ENCODE measurements at regions not wholly inside any gene's neighbourhood (a gene's known extent, or its start where the extent isn't known, plus 50 kb on each side); places are given as distances from the start of the nearest gene placed in this dataset.

DNA sequence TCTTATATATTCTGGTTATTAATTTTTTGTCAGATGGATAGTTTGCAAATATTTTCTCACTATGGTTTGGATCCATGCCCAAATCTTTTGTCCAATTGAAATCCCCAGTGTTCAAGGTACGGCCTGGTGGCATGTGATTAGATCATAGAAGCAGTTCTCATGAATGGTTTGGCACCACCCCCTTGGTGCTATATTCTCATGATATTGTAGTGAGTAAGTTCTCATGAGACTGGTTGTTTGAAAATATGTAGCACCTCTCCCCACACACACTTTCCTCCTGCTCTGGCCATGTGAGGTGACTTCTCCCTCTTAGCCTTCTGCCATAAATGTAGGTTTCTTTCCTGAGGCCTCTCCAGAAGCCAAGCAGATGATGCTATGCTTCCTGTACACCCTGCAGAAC, 107.7 kb upstream of the KYNU start:
- H3K9me3 Mint-ChIP-seq, result peaks cover 3 to 20% (median 11%) of the 10 kb centered on the region in 7 donors
- Histone ChIP-seq H4K20me1 (ENCODE audit: insufficient read depth, low read length) (no peaks in the 10 kb centered on the region), H3K4me2 (replicated peaks; ENCODE audit: extremely low read depth, low read length, poor library complexity, severe bottlenecking) (no peak overlapping the region), H3K4me1 (ENCODE audit: control insufficient read depth in 1 of 2, insufficient read depth in 2 of 2, low read length in 2 of 2) (no peaks in the 10 kb centered on the region), H3K27me3 (ENCODE audit: control insufficient read depth in 2 of 2, insufficient read depth in 2 of 2, low read length in 2 of 2) (no peaks in the 10 kb centered on the region), H3K9me3 (replicated peaks in 1 of 2; ENCODE audit: control insufficient read depth in 1 of 2, insufficient read depth in 1 of 2, low read length in 2 of 2) (peaks cover 8 to 11% of the 10 kb centered on the region in 2 donors), H3K79me2 (ENCODE audit: insufficient read depth, low read length) (no peaks in the 10 kb centered on the region), H3K27ac (ENCODE audit: low read depth in 1 of 2, low read length in 2 of 2) (no peak overlapping the region), H3K4me3 (replicated peaks in 1 of 3; ENCODE audit: low read depth in 2 of 3, low read length in 3 of 3) (no peak overlapping the region), H3K36me3 (replicated peaks in 1 of 2; ENCODE audit: control insufficient read depth in 1 of 2, insufficient read depth in 2 of 2, low read length in 2 of 2) (no peaks in the 10 kb centered on the region), H2AFZ (ENCODE audit: insufficient read depth, low read depth, low read length, poor library complexity, severe bottlenecking) (no peak overlapping the region), H3K9ac (ENCODE audit: insufficient read depth, low read length, poor library complexity, severe bottlenecking) (no peak overlapping the region)
- peaks cover 2% of the 10 kb centered on the region for H3K4me1 Mint-ChIP-seq
- H3K27ac Mint-ChIP-seq, result no peak overlapping the region
- H3K36me3 Mint-ChIP-seq, result no peaks in the 10 kb centered on the region
- H3K27me3 Mint-ChIP-seq (ENCODE audit: low read depth in 3 of 3), result peaks cover 0 to 6% (median 2%) of the 10 kb centered on the region in 3 donors
- intact Hi-C loops (cut with micrococcal nuclease), result no loop called here
- WGBS (ENCODE audit: insufficient coverage), result no CpG with 5 or more reads among the region's 1 CpG
- no peak for TF ChIP-seq CTCF (IDR thresholded peaks at IDR 0.05)
- no peak for DNase-seq
- no peak overlapping the region for H3K4me3 Mint-ChIP-seq

GRCh38 chr2:142767847-142768246, 109.6 kb upstream of the KYNU start:
- H3K27ac Mint-ChIP-seq, result no peak overlapping the region
- H3K4me1 ChIP-seq (ENCODE audit: control insufficient read depth in 1 of 2, insufficient read depth in 2 of 2, low read length in 2 of 2), result no peaks in the 10 kb centered on the region
- H3K27me3 Mint-ChIP-seq (ENCODE audit: low read depth in 3 of 3), result peaks cover 2 to 3% (median 3%) of the 10 kb centered on the region in 3 donors
- H4K20me1 ChIP-seq (ENCODE audit: insufficient read depth, low read length), result no peaks in the 10 kb centered on the region
- no peak overlapping the region for H3K4me3 Mint-ChIP-seq
- intact Hi-C loops (cut with micrococcal nuclease), result no loop called here
- DNase-seq, result no peak
- peaks cover 2 to 22% (median 14%) of the 10 kb centered on the region in 7 donors for H3K9me3 Mint-ChIP-seq
- H3K36me3 ChIP-seq (replicated peaks in 1 of 2; ENCODE audit: control insufficient read depth in 1 of 2, insufficient read depth in 2 of 2, low read length in 2 of 2), result no peaks in the 10 kb centered on the region
- no peak overlapping the region for H3K4me3 ChIP-seq (replicated peaks in 1 of 3; ENCODE audit: low read depth in 2 of 3, low read length in 3 of 3)
- H3K27me3 ChIP-seq (ENCODE audit: control insufficient read depth in 2 of 2, insufficient read depth in 2 of 2, low read length in 2 of 2), result no peaks in the 10 kb centered on the region
- H2AFZ ChIP-seq (ENCODE audit: insufficient read depth, low read depth, low read length, poor library complexity, severe bottlenecking), result no peak overlapping the region
- H3K9me3 ChIP-seq (replicated peaks in 1 of 2; ENCODE audit: control insufficient read depth in 1 of 2, insufficient read depth in 1 of 2, low read length in 2 of 2), result peaks cover 8 to 11% of the 10 kb centered on the region in 2 donors
- H3K9ac ChIP-seq (ENCODE audit: insufficient read depth, low read length, poor library complexity, severe bottlenecking), result no peak overlapping the region
- no peaks in the 10 kb centered on the region for H3K79me2 ChIP-seq (ENCODE audit: insufficient read depth, low read length)
- no peaks in the 10 kb centered on the region for H3K36me3 Mint-ChIP-seq
- H3K4me1 Mint-ChIP-seq, result peaks cover 2% of the 10 kb centered on the region
- TF ChIP-seq CTCF (IDR thresholded peaks at IDR 0.05), result no peak
- H3K27ac ChIP-seq (ENCODE audit: low read depth in 1 of 2, low read length in 2 of 2), result no peak overlapping the region
- no peak overlapping the region for H3K4me2 ChIP-seq (replicated peaks; ENCODE audit: extremely low read depth, low read length, poor library complexity, severe bottlenecking)
